NCI-H1105 treated with DMSO at 0.1 percent for 48 hours (cell line): ENCODE measurements at regions not wholly inside any gene's neighbourhood (a gene's known extent, or its start where the extent isn't known, plus 50 kb on each side); places are given as distances from the start of the nearest gene placed in this dataset.

Experiments used
- DNase-seq: peaks from one replicate; lab custom pipeline; 2025; lab: John Stamatoyannopoulos, UW

GRCh38 chr11:38296211-38296776 lies 1698.3 kb upstream of the RAG2 start:
- no peak for DNase-seq

- DNase-seq: no peak
These were observed 1684.7 kb upstream of the RAG2 start for GRCh38 chr11:38282718-38283117.

GRCh38 chr11:38278457-38279141 lies 1680.6 kb upstream of the RAG2 start:
- no peak for DNase-seq

GRCh38 chr11:38274031-38274430 lies 1676.0 kb upstream of the RAG2 start:
- no peak for DNase-seq

GRCh38 chr11:38272376-38272775 lies 1674.3 kb upstream of the RAG2 start:
- no peak for DNase-seq

- DNase-seq: no peak
These were observed 1668.7 kb upstream of the RAG2 start for GRCh38 chr11:38266691-38267090.

GRCh38 chr11:38256436-38256835 lies 1658.4 kb upstream of the RAG2 start:
- no peak for DNase-seq

- no peak for DNase-seq
These were observed 1656.9 kb upstream of the RAG2 start for GRCh38 chr11:38254913-38255312.

- DNase-seq: no peak
These were observed 1654.6 kb upstream of the RAG2 start for GRCh38 chr11:38252620-38253019.

- DNase-seq: no peak
These were observed 1648.4 kb upstream of the RAG2 start for GRCh38 chr11:38246451-38246850.

- no peak for DNase-seq
These were observed 1628.6 kb upstream of the RAG2 start for GRCh38 chr11:38226684-38227083.

GRCh38 chr11:38221295-38221694 lies 1623.3 kb upstream of the RAG2 start:
- no peak for DNase-seq

- DNase-seq: no peak
These were observed 1621.6 kb upstream of the RAG2 start for GRCh38 chr11:38219636-38220035.

- DNase-seq: no peak
These were observed 1610.9 kb upstream of the RAG2 start for GRCh38 chr11:38208951-38209350.

- DNase-seq: no peak
These were observed 1608.6 kb upstream of the RAG2 start for GRCh38 chr11:38206663-38207062.

GRCh38 chr11:38191101-38191500 lies 1593.1 kb upstream of the RAG2 start:
- DNase-seq: no peak

GRCh38 chr11:38182126-38182866 lies 1584.3 kb upstream of the RAG2 start:
- DNase-seq: no peak

- DNase-seq: no peak
These were observed 1578.8 kb upstream of the RAG2 start for GRCh38 chr11:38176686-38177322.

GRCh38 chr11:38173676-38174075 lies 1575.6 kb upstream of the RAG2 start:
- no peak for DNase-seq

- no peak for DNase-seq
These were observed 1571.2 kb upstream of the RAG2 start for GRCh38 chr11:38169286-38169685.

GRCh38 chr11:38163526-38163925 lies 1565.5 kb upstream of the RAG2 start:
- no peak for DNase-seq

GRCh38 chr11:38160433-38160832 lies 1562.4 kb upstream of the RAG2 start:
- no peak for DNase-seq

- DNase-seq: no peak
These were observed 1561.0 kb upstream of the RAG2 start for GRCh38 chr11:38159038-38159437.
